NCI-H1105 treated with DMSO at 0.1 percent for 48 hours (cell line): ENCODE measurements at regions not wholly inside any gene's neighbourhood (a gene's known extent, or its start where the extent isn't known, plus 50 kb on each side); places are given as distances from the start of the nearest gene placed in this dataset.
"Not testable (repeated sequence)": the region's sequence is repeated elsewhere in the genome, so short reads cannot be mapped to it uniquely, and the experiment has no call there.

Experiments used
- DNase-seq: peaks from one replicate; lab custom pipeline; 2025; lab: John Stamatoyannopoulos, UW

- no peak for DNase-seq
Observed at GRCh38 chr5:88092358-88092757, 176.3 kb downstream of the TMEM161B start.

DNA sequence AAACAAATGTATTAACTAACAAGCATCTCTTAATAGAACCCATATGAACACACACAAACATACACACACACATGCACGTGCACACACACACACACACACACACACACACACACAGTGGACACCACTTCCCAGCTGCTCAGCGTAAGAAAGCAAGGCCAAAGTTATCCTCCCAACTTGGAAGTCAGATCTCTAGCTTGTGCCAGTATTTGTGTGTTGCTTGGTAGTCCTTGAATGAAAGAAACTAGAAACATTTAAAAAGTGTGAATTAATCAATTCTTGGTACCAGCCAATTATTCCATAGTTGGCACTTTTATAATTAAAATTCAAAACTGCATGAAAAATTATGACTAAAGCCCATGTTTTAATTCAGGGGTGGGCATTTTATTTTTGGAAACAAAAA, 178.1 kb downstream of the TMEM161B start:
- no peak for DNase-seq

GRCh38 chr5:88089719-88090390, 178.8 kb downstream of the TMEM161B start:
- no peak for DNase-seq

DNA sequence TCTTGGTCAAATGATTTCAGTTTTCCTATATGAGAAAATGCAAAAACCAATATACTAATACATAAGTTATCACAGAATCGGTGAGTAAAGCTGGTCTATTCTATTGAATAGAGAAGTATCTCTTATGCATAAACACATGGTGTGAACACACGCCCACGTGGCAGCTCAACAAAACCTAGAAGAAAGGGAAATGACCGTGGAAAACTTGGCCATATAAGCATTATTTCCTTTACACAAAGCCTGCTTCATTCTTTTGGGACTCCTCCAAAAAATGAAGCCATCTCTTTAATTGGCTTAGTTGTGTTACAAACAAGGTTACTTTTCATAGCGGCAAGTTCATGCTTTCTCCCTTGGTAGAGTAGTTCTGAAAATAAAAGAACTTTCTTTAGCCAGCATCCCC, 183.2 kb downstream of the TMEM161B start:
- DNase-seq = no peak

DNA sequence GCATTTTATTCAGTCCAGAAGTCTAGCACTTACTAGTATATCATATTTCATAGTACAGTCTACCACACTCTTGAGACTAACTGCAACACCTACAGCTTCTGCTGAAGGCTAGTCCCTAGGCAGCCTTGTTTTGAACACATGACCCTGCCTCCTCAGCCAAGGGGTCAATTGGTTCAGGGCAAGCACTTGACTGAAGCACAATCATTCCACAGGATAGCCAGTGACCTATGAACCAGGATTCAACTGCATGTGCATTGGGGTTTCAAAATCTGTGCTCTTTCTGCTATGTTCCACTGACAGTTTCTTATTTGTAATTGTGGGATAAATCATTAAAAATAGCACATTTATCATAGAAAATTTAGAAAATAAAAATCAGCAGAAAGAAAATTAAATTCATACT, 186.8 kb downstream of the TMEM161B start:
- DNase-seq = no peak

DNA sequence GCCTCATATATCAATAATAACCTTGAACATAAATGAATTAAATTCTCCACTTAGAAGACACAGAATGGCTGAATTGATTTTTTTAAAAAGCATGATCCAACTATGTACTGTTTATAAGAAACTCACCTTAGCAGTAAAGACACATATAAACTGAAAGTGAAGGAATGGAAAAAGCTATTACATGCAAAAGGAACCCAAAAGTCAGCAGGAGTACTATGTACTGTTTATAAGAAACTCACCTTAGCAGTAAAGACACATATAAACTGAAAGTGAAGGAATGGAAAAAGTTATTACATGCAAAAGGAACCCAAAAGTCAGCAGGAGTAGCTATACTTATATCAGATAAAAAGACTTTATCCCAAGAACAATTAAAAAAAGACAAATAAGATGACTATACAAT, 204.8 kb downstream of the TMEM161B start:
- no peak for DNase-seq

DNA sequence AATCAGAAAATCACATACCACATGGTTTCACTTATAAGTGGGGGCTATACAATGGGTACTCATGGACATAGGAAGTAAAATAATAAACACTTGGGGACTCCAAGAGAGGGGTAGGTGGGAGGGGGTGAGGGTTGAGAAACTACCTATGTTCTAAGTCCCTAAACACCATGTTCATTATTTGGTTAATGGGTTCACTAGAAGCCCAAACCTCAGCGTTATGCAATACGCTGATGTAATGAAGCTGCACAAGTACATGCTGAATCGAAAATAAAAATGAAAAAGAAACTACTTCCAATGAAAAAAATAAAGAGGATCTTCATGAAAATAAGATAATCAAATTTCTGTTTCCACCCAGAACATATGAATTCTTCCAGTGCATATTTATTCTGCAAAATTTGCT, 208.5 kb downstream of the TMEM161B start:
- DNase-seq = no peak

DNA sequence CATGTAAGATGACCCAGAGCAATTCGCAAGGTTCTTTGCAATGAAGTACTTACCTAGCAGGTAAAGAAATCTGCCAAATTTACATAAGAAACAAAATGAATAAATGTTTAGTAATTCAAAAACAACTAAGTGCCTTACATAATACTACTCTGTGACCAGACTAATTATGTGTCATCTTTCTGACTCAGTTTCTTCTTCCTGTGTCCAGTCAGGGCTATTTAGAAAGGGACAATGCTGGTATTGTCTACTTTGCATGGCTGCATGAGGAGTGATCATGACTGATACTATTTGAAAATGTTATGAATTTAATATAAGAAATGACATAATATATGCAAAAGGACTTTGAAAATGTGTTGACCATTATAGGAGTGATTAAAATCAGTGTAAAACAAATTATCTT, 210.0 kb downstream of the TMEM161B start:
- no peak for DNase-seq

DNA sequence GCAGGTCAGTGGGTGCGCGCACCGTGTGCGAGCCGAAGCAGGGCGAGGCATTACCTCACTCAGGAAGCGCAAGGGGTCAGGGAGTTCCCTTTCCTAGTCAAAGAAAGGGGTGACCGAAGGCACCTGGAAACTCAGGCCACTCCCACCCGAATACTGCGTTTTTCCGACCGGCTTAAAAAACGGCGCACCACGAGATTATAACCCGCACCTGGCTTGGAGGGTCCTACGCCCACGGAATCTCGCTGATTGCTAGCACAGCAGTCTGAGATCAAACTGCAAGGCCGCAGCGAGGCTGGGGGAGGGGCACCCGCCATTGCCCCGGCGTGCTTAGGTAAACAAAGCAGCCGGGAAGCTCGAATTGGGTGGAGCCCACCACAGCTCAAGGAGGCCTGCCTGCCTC, 216.2 kb downstream of the TMEM161B start:
- not testable (repeated sequence) for DNase-seq

DNA sequence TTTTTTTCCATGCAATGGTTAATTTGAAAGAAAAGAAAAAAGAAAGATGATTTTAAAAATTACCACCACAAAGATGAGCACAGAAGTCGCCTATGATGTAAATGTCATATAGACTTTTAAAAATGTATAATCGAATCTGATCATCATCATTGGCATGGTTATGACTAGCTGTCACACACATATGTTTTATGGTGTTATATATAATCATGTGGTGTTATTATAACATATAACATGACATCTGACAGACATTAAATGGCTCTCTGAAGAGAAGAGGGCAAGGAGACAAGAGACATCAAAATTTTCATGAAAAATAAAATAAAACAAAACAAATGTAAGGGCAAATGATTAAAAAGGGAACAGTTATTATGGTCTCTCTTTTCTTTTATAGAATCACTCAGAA, 217.5 kb downstream of the TMEM161B start:
- DNase-seq = no peak

DNA sequence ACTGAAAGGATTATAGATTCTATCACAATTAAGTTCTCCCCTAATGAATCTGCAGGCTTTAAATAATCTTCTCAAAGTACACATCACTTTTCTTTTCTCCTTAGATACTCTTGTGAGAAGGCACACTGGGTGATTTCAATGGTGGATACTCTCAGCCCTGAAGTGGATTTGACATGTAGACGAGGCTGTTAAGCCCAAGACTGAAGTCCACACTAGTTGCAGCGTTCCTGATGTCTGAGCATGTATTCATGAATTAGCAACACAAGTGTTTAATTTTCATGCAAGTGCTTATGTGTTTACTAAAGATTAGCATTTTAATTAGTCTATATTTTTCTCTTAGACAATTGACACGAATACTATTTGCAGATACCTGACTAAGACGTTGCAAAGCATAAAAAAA, 218.9 kb downstream of the TMEM161B start:
- no peak for DNase-seq

DNA sequence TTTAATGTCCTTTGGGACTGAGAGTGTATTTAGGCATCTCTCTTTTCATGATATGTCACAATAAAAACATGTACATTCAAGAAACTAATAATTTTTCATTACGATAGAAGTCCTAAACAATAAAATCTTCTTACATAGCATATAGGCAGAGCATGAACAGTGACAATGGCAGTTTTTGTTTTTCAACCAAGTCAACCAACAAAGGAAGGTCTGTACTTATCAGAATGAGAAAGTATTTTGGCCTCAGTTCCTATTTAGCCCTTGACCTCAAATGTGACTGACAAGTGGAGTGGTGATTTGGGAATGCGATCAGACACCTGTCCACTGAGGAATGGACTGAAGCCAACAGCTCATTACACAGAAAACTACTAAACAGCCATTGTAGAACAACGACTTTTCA, 219.5 kb downstream of the TMEM161B start:
- no peak for DNase-seq

DNA sequence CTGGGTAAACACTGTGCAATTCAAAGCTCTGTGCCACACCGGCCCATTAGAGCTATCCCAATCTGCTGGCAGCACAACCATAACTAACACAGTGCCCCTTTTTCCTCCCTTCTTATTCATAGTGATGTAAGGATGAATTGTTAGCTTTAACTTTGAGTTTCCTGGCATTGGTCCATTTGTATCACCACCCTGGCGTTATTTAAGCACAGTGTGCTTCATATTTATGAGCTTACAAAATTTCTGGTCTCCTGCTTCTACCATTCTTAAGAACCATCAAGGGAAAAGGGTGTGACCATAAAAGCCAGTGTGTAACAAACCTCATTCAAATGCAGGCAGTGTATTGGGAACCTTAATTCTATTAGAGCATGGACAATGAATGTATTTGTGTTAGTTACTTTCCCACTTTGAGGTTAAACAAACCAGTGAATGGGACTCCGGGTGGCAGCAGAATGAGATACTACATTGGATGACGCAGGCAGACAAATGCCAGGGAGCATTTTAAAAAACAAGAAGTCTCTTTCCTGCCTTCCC, 222.6 kb downstream of the TMEM161B start:
- DNase-seq = no peak

DNA sequence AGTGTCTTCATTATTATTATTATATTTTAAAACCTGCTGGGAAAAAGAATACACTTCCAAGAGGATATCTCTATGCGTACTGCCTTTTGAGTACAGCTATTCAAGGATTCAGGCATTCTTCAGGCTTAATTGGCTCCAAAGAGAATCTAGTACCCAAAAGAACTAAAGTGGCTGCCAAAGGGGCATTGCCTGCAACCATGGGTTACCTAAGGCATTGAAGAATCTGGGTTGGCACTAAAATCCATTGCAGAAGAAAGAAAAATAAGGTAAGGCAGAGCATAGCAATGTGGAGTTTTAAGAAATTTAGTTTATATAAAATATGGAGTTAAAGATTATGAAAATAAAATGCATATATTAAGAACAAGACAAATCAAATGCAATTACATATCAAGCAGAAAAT, 223.5 kb downstream of the TMEM161B start:
- no peak for DNase-seq

- DNase-seq = no peak
Observed at GRCh38 chr5:88034520-88034919, 234.1 kb downstream of the TMEM161B start.

- DNase-seq = no peak
Observed at GRCh38 chr5:88033191-88033590, 235.5 kb downstream of the TMEM161B start.

GRCh38 chr5:88029011-88029410, 239.6 kb downstream of the TMEM161B start:
- no peak for DNase-seq

GRCh38 chr5:88021141-88021540, 247.5 kb downstream of the TMEM161B start:
- DNase-seq = no peak

DNA sequence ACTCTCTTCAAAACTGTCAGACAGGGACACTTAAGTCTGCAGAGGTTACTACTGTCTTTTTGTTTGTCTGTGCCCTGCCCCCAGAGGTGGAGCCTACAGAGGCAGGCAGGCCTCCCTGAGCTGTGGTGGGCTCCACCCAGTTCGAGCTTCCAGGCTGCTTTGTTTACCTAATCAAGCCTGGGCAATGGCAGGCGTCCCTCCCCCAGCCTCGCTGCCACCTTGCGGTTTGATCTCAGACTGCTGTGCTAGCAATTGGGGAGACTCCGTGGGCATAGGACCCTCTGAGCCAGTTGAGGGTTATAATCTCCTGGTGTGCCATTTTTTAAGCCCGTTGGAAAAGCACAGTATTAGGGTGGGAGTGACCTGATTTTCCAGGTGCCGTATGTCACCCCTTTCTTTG, 253.7 kb downstream of the TMEM161B start:
- not testable (repeated sequence) for DNase-seq

DNA sequence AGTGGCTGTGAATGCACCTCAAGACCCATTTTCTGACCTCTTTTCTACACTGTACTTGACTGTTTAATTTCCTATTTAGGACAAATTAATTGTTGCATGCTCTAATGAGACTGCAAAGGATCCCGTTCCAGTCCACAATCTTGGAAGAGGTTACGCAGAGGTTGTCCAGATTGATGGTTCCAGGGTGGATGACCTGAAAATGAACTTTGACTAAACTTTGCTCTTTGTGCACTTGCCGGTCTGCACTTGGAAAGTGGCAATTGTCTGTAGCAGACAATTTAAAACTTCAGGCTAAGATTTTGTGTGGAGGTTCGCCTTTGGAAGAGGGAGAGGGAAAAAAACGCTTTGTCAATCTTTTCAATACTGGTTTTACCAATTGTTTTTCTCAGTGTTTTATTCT, 267.8 kb downstream of the TMEM161B start:
- no peak for DNase-seq

DNA sequence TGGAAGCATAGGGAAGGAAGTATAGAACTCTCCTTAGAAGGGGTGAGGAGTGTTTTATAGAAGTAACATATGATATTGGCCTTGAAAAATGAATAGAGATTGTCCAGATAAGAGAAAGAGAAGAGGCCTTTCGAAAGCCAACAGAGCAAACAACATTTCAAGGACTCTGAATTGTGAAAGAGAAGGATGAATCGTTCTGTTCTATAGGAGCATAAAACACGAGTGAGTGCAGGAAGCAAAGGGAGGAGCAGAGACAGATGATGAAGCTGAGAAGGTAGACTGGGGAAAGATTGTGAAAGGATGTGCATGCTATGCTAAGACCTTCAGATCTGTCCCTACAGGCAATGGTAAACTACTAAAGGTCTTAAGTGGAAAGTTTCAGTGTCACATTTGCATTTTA, 271.0 kb downstream of the TMEM161B start:
- DNase-seq = no peak

DNA sequence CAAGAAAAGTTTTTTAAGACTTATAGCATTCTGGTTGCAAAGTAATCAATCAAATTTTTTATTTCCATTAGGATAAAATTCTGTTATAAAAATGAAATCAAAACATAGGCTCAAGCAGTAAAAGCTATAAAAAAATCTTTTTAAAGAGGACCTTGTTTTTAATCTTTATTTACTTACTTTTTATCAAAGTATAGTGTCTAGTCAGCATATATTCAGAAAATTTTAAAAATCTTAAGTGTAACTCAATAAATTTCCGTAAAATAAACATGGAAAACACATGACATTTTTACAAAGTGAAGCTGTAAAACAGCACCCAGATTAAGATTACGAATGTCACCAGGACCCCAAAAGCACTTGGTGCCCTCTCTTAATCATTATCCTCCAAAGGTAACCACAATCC, 302.4 kb downstream of the TMEM161B start:
- DNase-seq = no peak

DNA sequence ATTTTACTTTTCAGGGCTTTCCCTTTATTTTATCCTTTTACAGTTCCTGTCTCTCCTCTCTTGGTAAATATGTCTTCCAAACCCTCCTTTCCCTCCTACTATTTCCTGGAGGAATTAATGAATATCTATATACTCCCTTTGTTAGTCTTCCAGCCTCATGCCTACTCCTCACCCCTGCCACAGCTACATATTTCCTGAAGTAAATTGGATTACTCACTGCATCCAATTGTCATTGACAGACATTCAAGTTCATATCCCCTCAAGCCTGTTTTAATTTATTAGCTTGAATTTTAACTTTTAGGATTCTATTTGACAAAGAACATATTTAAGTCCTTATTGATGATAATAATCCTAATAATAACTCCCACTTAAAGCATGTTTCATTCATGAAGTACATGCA, 314.5 kb downstream of the TMEM161B start:
- no peak for DNase-seq

- DNase-seq = no peak
Observed at GRCh38 chr5:87951661-87952060, 317.0 kb downstream of the TMEM161B start.
